Mucosa of rectum (tissue), 2 donors: ENCODE measurements at regions not wholly inside any gene's neighbourhood (a gene's known extent, or its start where the extent isn't known, plus 50 kb on each side); places are given as distances from the start of the nearest gene placed in this dataset.

Experiments used
- H3K27ac ChIP-seq, 2 donors: one replicate each; pipeline ENCODE4 v1.7.0; 2013; ENCODE audit warnings: inconsistent platforms in 2 of 2, low read depth in 2 of 2, low read length in 2 of 2
- H3K27me3 ChIP-seq, 2 donors: one replicate each; pipeline ENCODE4 v1.7.0; 2013; ENCODE audit warnings: low read length in 2 of 2; ENCODE audit not compliant: control insufficient read depth in 2 of 2, insufficient read depth in 2 of 2
- H3K36me3 ChIP-seq, 2 donors: one replicate each; pipeline ENCODE4 v1.7.0; 2013; ENCODE audit warnings: low read length in 2 of 2; ENCODE audit not compliant: control insufficient read depth in 2 of 2, insufficient read depth in 2 of 2
- H3K4me1 ChIP-seq, 2 donors: one replicate each; pipeline ENCODE4 v1.7.0; 2013; ENCODE audit warnings: low read length in 2 of 2, mild to moderate bottlenecking in 1 of 2; ENCODE audit not compliant: control insufficient read depth in 2 of 2, insufficient read depth in 2 of 2
- H3K4me3 ChIP-seq, 2 donors: one replicate each; pipeline ENCODE4 v1.7.0; 2013; ENCODE audit warnings: low read length in 2 of 2
- H3K9ac ChIP-seq, 2 donors: one replicate each; pipeline ENCODE4 v1.7.0; 2013; ENCODE audit warnings: low read length in 2 of 2, low read depth in 1 of 2, mild to moderate bottlenecking in 1 of 2
- H3K9me3 ChIP-seq, 2 donors: one replicate each; pipeline ENCODE4 v1.7.0; 2013; ENCODE audit warnings: low read length in 2 of 2; ENCODE audit not compliant: control insufficient read depth in 2 of 2
- donor health status: healthy.
- donor health status: Normal muscosa, but diverticular disease.

DNA sequence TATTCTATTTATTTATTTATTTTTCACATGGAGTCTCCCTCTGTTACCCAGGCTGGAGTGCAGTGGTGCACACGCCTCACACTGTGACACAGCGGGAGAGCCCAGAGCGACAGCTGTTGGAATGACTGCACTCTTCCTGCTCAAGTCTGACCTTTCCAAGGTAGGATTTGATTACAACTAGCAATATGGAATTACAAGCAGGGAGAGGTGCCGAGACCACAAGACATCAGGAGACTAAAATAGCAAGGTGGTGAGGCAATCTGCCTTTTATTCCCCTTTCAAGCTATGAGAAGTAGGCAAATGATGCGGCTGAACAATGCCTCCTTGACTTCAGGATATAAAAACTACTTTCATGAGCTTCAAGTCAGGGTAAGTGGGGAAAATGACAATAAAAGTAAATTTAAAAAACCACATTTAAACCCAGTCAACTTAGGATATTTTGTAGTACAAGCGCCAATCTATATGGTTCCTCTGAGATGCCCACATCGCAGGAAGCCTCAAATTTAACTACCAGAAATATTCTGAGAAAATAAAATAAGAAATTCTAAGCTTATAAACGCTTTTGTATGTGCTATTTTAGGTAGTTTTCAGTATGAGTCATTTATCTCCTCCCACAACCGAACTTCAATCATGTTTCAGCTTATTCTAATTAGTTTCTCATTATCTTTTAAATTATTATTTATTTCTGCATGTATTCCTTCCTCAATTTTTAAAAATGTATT is 146.9 kb upstream of the SGK1 start:
- Histone ChIP-seq H3K27ac (no peak overlapping the region), H3K27me3 (no peaks in the 10 kb centered on the region), H3K4me1 (no peaks in the 10 kb centered on the region), H3K4me3 (no peak overlapping the region), H3K9me3 (no peaks in the 10 kb centered on the region), H3K36me3 (no peaks in the 10 kb centered on the region), H3K9ac (no peak overlapping the region)

DNA sequence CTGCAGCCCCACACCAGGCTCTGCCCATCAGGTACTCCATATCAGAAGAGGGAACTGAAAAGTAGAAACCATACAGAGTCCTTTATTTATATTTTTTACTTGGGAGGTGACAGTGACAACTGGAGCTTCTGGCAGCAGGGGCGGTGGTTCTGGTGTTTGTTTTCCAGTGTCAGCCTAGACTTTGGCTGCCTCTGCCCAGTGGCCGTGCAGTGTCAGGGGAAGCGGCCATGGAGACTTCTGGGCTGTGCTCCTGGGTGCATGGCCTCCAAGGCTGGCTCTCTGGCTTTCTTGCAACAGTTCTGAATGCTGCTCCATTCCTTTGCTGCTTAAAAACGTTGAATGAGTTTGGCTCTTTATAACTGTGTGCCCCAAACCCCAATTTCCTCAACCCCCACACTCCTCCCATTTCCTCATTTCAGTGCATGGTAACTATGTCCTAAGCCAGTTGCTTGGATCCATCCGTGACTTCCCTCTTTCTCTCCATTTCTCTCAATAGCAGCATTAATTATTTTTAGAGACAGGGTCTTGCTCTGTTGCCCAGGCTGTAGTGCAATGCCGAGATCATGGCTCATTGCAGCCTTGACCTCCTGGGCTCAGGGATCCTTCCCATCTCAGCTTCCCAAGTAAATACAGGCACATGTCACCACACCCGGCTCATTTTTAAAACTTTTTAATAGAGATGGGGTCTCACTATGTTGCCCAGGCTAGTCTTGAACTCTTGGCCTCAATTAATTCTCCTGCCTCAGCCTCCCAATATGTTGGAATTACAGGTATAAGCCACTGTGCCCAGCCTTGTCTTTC is 141.1 kb upstream of the SGK1 start:
- Histone ChIP-seq H3K27ac (no peak overlapping the region), H3K9ac (no peak overlapping the region), H3K27me3 (no peaks in the 10 kb centered on the region), H3K4me1 (no peaks in the 10 kb centered on the region), H3K4me3 (no peak overlapping the region), H3K36me3 (no peaks in the 10 kb centered on the region), H3K9me3 (no peaks in the 10 kb centered on the region)

- no peak overlapping the region for H3K27ac ChIP-seq
- H3K36me3 ChIP-seq: no peaks in the 10 kb centered on the region
- H3K4me1 ChIP-seq: no peaks in the 10 kb centered on the region
- no peak overlapping the region for H3K4me3 ChIP-seq
- H3K27me3 ChIP-seq: no peaks in the 10 kb centered on the region
- H3K9me3 ChIP-seq: no peaks in the 10 kb centered on the region
- no peak overlapping the region for H3K9ac ChIP-seq
Measured at GRCh38 chr6:134457941-134458340, 140.0 kb upstream of the SGK1 start.

GRCh38 chr6:134456226-134456625 is 138.3 kb upstream of the SGK1 start:
- Histone ChIP-seq H3K4me3 (no peak overlapping the region), H3K36me3 (no peaks in the 10 kb centered on the region)

DNA sequence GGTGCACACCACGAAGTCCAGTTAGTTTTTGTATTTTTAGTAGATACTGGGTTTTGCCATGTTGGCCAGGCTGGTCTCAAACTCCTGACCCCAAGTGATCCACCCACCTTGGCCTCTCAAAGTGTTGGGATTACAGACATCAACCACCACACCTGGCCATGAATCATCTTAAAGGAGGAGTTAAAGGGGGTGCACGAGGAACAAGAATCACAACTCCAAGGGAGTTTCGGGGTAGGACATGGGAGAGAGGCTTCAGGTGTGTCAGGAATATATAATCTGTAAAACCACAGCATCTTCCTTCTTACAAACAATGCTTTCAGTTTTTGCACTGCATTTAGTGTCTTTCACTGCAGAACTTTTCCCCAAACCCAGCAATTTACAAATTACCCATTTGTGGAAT is 137.4 kb upstream of the SGK1 start:
- no peak overlapping the region for H3K27ac ChIP-seq
- H3K4me1 ChIP-seq: no peaks in the 10 kb centered on the region
- H3K9ac ChIP-seq: no peak overlapping the region
- H3K27me3 ChIP-seq: no peaks in the 10 kb centered on the region
- H3K36me3 ChIP-seq: no peaks in the 10 kb centered on the region
- no peak overlapping the region for H3K4me3 ChIP-seq
- no peaks in the 10 kb centered on the region for H3K9me3 ChIP-seq

More at GRCh38 chr6:134456226-134456625, 138.3 kb upstream of the SGK1 start:
- H3K9ac ChIP-seq: no peak overlapping the region
- no peaks in the 10 kb centered on the region for H3K27me3 ChIP-seq
- H3K27ac ChIP-seq: no peak overlapping the region
- no peaks in the 10 kb centered on the region for H3K4me1 ChIP-seq
- H3K9me3 ChIP-seq: no peaks in the 10 kb centered on the region

GRCh38 chr6:134454794-134455193 is 136.9 kb upstream of the SGK1 start:
- Histone ChIP-seq H3K4me1 (no peaks in the 10 kb centered on the region), H3K27me3 (no peaks in the 10 kb centered on the region), H3K36me3 (no peaks in the 10 kb centered on the region), H3K27ac (no peak overlapping the region), H3K4me3 (no peak overlapping the region), H3K9ac (no peak overlapping the region), H3K9me3 (no peaks in the 10 kb centered on the region)

DNA sequence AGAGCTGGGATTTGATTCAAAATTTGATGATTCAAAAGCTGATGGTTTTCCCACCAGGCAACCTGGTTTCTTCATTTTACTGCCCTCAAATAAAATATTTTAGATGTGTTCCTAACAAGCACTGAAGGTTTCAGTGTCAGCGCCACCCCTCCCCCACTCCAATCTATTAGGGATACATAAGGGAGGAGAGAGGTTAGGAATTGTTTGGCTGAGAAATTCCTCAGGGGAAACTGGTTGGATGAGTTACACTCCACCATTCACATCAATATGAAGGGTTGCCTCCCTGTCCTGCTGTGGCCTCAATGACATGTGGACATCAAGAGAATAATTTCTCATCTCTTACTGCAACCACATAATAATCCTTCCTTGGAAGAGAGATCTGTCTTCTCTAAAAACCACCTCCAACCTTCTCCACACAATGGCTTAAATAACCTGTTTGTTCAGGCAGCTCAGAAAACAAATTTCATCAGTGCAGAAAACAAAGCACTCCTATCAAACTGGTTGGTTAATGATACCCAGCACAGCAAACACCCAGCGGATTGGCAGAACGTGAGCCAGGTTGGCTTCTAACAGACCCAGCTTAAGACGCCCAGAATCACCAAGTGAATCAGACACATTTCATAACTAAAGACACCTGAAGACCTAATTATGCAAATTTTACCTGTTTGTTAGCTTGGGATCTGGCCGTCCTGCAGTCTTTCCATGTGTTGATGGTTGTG is 136.0 kb upstream of the SGK1 start:
- Histone ChIP-seq H3K36me3 (no peaks in the 10 kb centered on the region), H3K27ac (no peak overlapping the region)

GRCh38 chr6:134452906-134453305 is 135.0 kb upstream of the SGK1 start:
- Histone ChIP-seq H3K27ac (no peak overlapping the region), H3K27me3 (no peaks in the 10 kb centered on the region), H3K36me3 (no peaks in the 10 kb centered on the region), H3K4me3 (no peak overlapping the region), H3K4me1 (no peaks in the 10 kb centered on the region), H3K9me3 (no peaks in the 10 kb centered on the region), H3K9ac (no peak overlapping the region)

More for the DNA sequence above, 136.0 kb upstream of the SGK1 start:
- Histone ChIP-seq H3K4me1 (no peaks in the 10 kb centered on the region), H3K9me3 (no peaks in the 10 kb centered on the region), H3K9ac (no peak overlapping the region), H3K27me3 (no peaks in the 10 kb centered on the region), H3K4me3 (no peak overlapping the region)

- Histone ChIP-seq H3K4me3 (no peak overlapping the region), H3K9me3 (no peaks in the 10 kb centered on the region), H3K27me3 (no peaks in the 10 kb centered on the region), H3K36me3 (no peaks in the 10 kb centered on the region), H3K9ac (no peak overlapping the region), H3K4me1 (no peaks in the 10 kb centered on the region), H3K27ac (no peak overlapping the region)
Measured at GRCh38 chr6:134451529-134451928, 133.6 kb upstream of the SGK1 start.

DNA sequence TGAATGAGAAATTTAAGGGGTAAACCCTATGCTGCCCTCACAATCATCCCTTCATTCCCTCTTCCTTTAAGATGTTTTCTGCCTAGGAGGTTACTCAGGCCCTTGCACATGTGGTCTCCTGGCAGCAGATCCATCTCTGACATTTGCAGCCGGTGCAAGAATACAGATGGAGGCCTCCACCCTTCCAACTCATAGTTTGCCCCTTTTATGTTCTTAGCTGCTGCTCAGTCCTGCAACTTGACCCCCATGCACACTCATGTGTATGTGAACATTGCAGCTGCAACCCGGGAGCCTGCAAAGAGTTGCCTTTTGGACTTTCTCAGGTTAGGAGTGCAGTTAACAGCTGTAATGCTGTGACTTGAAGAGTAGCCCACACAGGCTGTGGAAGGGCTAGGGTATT is 131.9 kb upstream of the SGK1 start:
- H3K27me3 ChIP-seq: no peaks in the 10 kb centered on the region
- no peaks in the 10 kb centered on the region for H3K9me3 ChIP-seq
- H3K4me3 ChIP-seq: no peak overlapping the region
- H3K9ac ChIP-seq: no peak overlapping the region
- H3K27ac ChIP-seq: no peak overlapping the region
- no peaks in the 10 kb centered on the region for H3K36me3 ChIP-seq
- H3K4me1 ChIP-seq: no peaks in the 10 kb centered on the region
